GM19351 (cell line): ENCODE measurements at regions not wholly inside any gene's neighbourhood (a gene's known extent, or its start where the extent isn't known, plus 50 kb on each side); places are given as distances from the start of the nearest gene placed in this dataset.
"Not testable (repeated sequence)": the region's sequence is repeated elsewhere in the genome, so short reads cannot be mapped to it uniquely, and the experiment has no call there.

Source experiments
- ATAC-seq: cut with Tn5 transposase; IDR thresholded peaks from one replicate; pipeline ENCODE4 v1.9.1; 2021; ENCODE audit warnings: mild to moderate bottlenecking, moderate library complexity; ENCODE audit not compliant: unreplicated experiment

- no peak for ATAC-seq
Observed at GRCh38 chr13:109333893-109334651, 452.3 kb downstream of the IRS2 start.

GRCh38 chr13:109332506-109333499 is 453.6 kb downstream of the IRS2 start:
- ATAC-seq: no peak

- no peak for ATAC-seq
Observed at GRCh38 chr13:109331898-109332297, 454.5 kb downstream of the IRS2 start.

GRCh38 chr13:109331011-109331433 is 455.4 kb downstream of the IRS2 start:
- no peak for ATAC-seq

- ATAC-seq: no peak
Observed at GRCh38 chr13:109330123-109330522, 456.3 kb downstream of the IRS2 start.

- ATAC-seq: no peak
Observed at GRCh38 chr13:109329175-109329574, 457.2 kb downstream of the IRS2 start.

GRCh38 chr13:109326601-109327000 is 459.8 kb downstream of the IRS2 start:
- ATAC-seq: no peak

GRCh38 chr13:109323338-109323737 is 463.0 kb downstream of the IRS2 start:
- no peak for ATAC-seq

- no peak for ATAC-seq
Observed at GRCh38 chr13:109318945-109319590, 467.3 kb downstream of the IRS2 start.

- ATAC-seq: no peak
Observed at GRCh38 chr13:109315481-109315880, 470.9 kb downstream of the IRS2 start.

- ATAC-seq: no peak
Observed at GRCh38 chr13:109314101-109314500, 472.3 kb downstream of the IRS2 start.

GRCh38 chr13:109312399-109312798 is 474.0 kb downstream of the IRS2 start:
- ATAC-seq: no peak

GRCh38 chr13:109311431-109311976 is 474.9 kb downstream of the IRS2 start:
- not testable (repeated sequence) for ATAC-seq

- ATAC-seq: no peak
Observed at GRCh38 chr13:109309625-109310363, 476.6 kb downstream of the IRS2 start.

- ATAC-seq: no peak
Observed at GRCh38 chr13:109307027-109307426, 479.4 kb downstream of the IRS2 start.

GRCh38 chr13:109301726-109302125 is 484.7 kb downstream of the IRS2 start:
- ATAC-seq: no peak

- no peak for ATAC-seq
Observed at GRCh38 chr13:109301276-109301675, 485.1 kb downstream of the IRS2 start.

- ATAC-seq: no peak
Observed at GRCh38 chr13:109297628-109298027, 488.8 kb downstream of the IRS2 start.

- ATAC-seq: no peak
Observed at GRCh38 chr13:109293166-109293565, 493.2 kb downstream of the IRS2 start.

GRCh38 chr13:109288151-109288709 is 498.2 kb downstream of the IRS2 start:
- ATAC-seq: no peak
